Adrenal gland (tissue), 9 donors: ENCODE measurements at regions not wholly inside any gene's neighbourhood (a gene's known extent, or its start where the extent isn't known, plus 50 kb on each side); places are given as distances from the start of the nearest gene placed in this dataset.
"Not testable (repeated sequence)": the region's sequence is repeated elsewhere in the genome, so short reads cannot be mapped to it uniquely, and the experiment has no call there.

Experiments
- DNase-seq, 7 donors: peaks; one replicate each; pipeline ENCODE4 v3.0.0-alpha.2; 2019 to 2020
- H3K27ac ChIP-seq, 5 donors: fragments of 200-600 bp; sonication (generic) in 4 of 5; 1 replicate in 3 of 5; 2 replicates in 2 of 5; pipeline versions ENCODE4 v1.5.1 to v1.8.0; 2016 to 2020; ENCODE audit warnings: mild to moderate bottlenecking in 1 of 5
- H3K27me3 ChIP-seq: fragments of 200-600 bp; 2 replicates; pipeline ENCODE4 v1.8.0; 2021
- H3K36me3 ChIP-seq, 2 donors: fragments of 200-600 bp; replicated peaks in 1 of 2; 1 replicate in 1 of 2; 2 replicates in 1 of 2; pipeline versions ENCODE4 v1.5.1 to v1.8.0; 2018 to 2022
- H3K4me1 ChIP-seq, 2 donors: fragments of 200-600 bp; replicated peaks in 1 of 2; 1 replicate in 1 of 2; 2 replicates in 1 of 2; pipeline versions ENCODE4 v1.5.1 to v1.8.0; 2018 to 2021
- H3K4me3 ChIP-seq, 4 donors: fragments of 200-600 bp; sonication (generic) in 3 of 4; one replicate each; pipeline ENCODE4 v1.5.1; 2016 to 2018
- H3K9me3 ChIP-seq, 3 donors: fragments of 200-600 bp; sonication (generic) in 1 of 3; replicated peaks in 1 of 3; 1 replicate in 2 of 3; 2 replicates in 1 of 3; pipeline versions ENCODE4 v1.5.1 to v1.8.0; 2016 to 2021
- POLR2A ChIP-seq, 2 donors: fragments of 450-650 bp; IDR thresholded peaks; one replicate each; pipeline ENCODE4 v1.6.1; 2017; ENCODE audit warnings: antibody characterized with exemption in 2 of 2, mild to moderate bottlenecking in 2 of 2, moderate library complexity in 1 of 2
- WGBS, 4 donors: extraction: QIAGEN DNeasy Blood & Tissue Kit in 2 of 4; methylation state at CpG; one replicate each; pipeline versions ENCODE4 v1.1.5 to v1.1.7; 2013 to 2017; 5-methylcytosine and 5-hydroxymethylcytosine counted together
- intact Hi-C, 2 donors: fragments of 100-400 bp; cut with DNase I; formaldehyde crosslinking; loops; one replicate each; pipeline versions ENCODE4 v1.14.1 to v1.15.0; 2022 to 2023
- TF ChIP-seq, protein P1 (sequence below), 6 experiments: fragments of 450-650 bp in 4 of 6; fragments of 200-600 bp in 2 of 6; sonication (generic) in 1 of 6; IDR thresholded peaks; 1 replicate in 5 of 6; 2 replicates in 1 of 6; pipeline versions ENCODE4 v1.5.1 to v1.8.0; 2016 to 2021; ENCODE audit warnings: antibody characterized with exemption in 6 of 6, mild to moderate bottlenecking in 2 of 6, moderate library complexity in 1 of 6
- donor health status: healthy with polysubstance abuse.
- donor health status: Bipolar disorder and iron deficiency.
- donor health status: DM: yes; HTN: yes; CAD: no.
- donor health status: DM: no; HTN: no; CAD: no.
- donor health status: DM: no; HTN: no; CAD: no.

DNA sequence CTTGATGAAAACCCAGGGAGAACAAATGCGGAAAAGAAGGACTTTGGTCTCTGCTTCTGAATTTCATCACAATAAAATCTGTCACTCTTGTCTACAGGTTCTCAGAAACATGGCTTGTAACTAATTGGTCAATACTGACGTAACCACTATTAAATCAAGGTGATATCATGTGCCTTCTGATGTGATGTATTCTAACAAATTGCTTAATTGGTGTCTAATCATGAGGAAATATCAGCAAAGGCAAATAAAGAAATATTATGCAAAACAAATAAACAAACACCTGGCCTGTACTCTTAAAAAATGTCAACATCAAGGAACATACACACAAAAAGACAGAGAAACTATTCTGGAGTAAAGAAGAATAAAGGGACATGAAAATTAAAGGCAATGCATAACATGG is 1165.0 kb downstream of the NXPH1 start:
- H3K4me3 ChIP-seq, result no peak overlapping the region
- no peaks in the 10 kb centered on the region for H3K27me3 ChIP-seq
- intact Hi-C loops, result no loop called here
- H3K36me3 ChIP-seq, result no peaks in the 10 kb centered on the region
- no peaks in the 10 kb centered on the region for H3K4me1 ChIP-seq
- DNase-seq, result no peak
- no peak for TF ChIP-seq POLR2A (IDR thresholded peaks at IDR 0.05)
- TF ChIP-seq, protein P1, sequence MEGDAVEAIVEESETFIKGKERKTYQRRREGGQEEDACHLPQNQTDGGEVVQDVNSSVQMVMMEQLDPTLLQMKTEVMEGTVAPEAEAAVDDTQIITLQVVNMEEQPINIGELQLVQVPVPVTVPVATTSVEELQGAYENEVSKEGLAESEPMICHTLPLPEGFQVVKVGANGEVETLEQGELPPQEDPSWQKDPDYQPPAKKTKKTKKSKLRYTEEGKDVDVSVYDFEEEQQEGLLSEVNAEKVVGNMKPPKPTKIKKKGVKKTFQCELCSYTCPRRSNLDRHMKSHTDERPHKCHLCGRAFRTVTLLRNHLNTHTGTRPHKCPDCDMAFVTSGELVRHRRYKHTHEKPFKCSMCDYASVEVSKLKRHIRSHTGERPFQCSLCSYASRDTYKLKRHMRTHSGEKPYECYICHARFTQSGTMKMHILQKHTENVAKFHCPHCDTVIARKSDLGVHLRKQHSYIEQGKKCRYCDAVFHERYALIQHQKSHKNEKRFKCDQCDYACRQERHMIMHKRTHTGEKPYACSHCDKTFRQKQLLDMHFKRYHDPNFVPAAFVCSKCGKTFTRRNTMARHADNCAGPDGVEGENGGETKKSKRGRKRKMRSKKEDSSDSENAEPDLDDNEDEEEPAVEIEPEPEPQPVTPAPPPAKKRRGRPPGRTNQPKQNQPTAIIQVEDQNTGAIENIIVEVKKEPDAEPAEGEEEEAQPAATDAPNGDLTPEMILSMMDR (IDR thresholded peaks at IDR 0.05), result no peak
- WGBS, 4 donors, result 73 to 79% (median 75%) methylated on average over 2 of the region's 2 CpGs
- no peaks in the 10 kb centered on the region for H3K9me3 ChIP-seq
- no peak overlapping the region for H3K27ac ChIP-seq

- no peak for DNase-seq
- Histone ChIP-seq H3K36me3 (no peaks in the 10 kb centered on the region), H3K4me3 (no peak overlapping the region), H3K27me3 (no peaks in the 10 kb centered on the region), H3K9me3 (no peaks in the 10 kb centered on the region), H3K27ac (no peak overlapping the region), H3K4me1 (no peaks in the 10 kb centered on the region)
- intact Hi-C loops, result no loop called here
- TF ChIP-seq, protein P1 (IDR thresholded peaks at IDR 0.05), result no peak
- TF ChIP-seq POLR2A (IDR thresholded peaks at IDR 0.05), result no peak
- WGBS, 4 donors, result 86 to 93% (median 90%) methylated on average over 2 of the region's 2 CpGs
These were observed 1167.6 kb downstream of the NXPH1 start for GRCh38 chr7:9600974-9601373.

GRCh38 chr7:9603291-9603690 is 1169.9 kb downstream of the NXPH1 start:
- Histone ChIP-seq H3K9me3 (no peaks in the 10 kb centered on the region), H3K4me3 (no peak overlapping the region), H3K27me3 (no peaks in the 10 kb centered on the region), H3K27ac (no peak overlapping the region), H3K36me3 (no peaks in the 10 kb centered on the region), H3K4me1 (no peaks in the 10 kb centered on the region)
- intact Hi-C loops, result no loop called here
- no peak for DNase-seq
- TF ChIP-seq, protein P1 (IDR thresholded peaks at IDR 0.05), result no peak
- TF ChIP-seq POLR2A (IDR thresholded peaks at IDR 0.05), result no peak

DNA sequence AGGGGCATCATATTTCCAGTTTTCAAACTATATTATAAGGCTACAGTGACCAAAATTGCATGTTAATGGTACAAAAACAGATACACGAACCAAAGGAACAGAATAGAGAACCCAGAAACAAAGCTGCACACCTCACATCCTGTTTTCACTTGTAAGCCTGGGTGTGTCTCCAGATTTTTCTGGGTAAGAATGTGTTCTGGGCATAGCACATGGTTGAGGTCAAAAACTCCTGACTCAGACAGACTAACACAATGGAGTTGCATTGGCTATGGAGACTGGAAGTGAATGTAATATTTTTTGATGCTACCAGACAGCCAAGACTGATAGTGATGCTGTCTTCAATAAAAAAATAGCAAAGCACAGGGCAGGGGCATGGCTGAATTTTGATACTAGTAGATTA is 1175.2 kb downstream of the NXPH1 start:
- Histone ChIP-seq H3K4me3 (no peak overlapping the region), H3K4me1 (no peaks in the 10 kb centered on the region), H3K27me3 (no peaks in the 10 kb centered on the region), H3K27ac (no peak overlapping the region), H3K36me3 (no peaks in the 10 kb centered on the region), H3K9me3 (no peaks in the 10 kb centered on the region)
- 60 to 79% (median 74%) methylated on average over 1 of the region's 1 CpG for WGBS, 4 donors
- TF ChIP-seq, protein P1 (IDR thresholded peaks at IDR 0.05), result no peak
- no peak for TF ChIP-seq POLR2A (IDR thresholded peaks at IDR 0.05)
- intact Hi-C loops, result no loop called here
- no peak for DNase-seq

- H3K4me3 ChIP-seq, H3K9me3 ChIP-seq, DNase-seq, H3K36me3 ChIP-seq, H3K27ac ChIP-seq, H3K27me3 ChIP-seq, H3K4me1 ChIP-seq, intact Hi-C loops: not testable (repeated sequence)
- 76 to 89% (median 88%) methylated on average over 6 of the region's 6 CpGs for whole genome bisulfite sequencing, 4 donors
These were observed 1187.5 kb downstream of the NXPH1 start for GRCh38 chr7:9620899-9621298.

DNA sequence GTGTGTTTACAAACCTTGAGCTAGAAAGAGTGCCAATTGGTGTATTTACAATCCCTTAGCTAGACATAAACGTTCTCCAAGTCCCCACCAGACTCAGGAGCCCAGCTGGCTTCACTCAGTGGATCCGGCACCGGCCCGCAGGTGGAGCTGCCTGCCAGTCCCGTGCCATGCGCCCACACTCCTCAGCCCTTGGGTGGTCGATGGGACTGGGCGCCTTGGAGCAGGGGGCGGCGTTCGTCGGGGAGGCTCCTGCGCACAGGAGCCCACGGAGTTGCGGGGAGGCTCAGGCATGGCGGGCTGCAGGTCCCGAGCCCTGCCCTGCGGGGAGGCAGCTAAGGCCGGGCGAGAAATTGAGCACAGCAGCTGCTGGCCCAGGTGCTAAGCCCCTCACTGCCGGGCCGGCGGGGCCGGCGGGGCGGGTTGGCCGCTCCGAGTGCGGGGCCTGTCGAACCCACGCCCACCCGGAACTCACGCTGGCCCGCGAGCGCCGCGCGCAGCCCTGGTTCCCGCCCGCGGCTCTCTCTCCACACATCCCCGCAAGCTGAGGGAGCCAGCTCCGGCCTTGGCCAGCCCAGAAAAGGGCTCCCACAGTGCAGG is 1188.0 kb downstream of the NXPH1 start:
- intact Hi-C loops, H3K9me3 ChIP-seq, H3K36me3 ChIP-seq, H3K4me1 ChIP-seq, DNase-seq, H3K27ac ChIP-seq, H3K27me3 ChIP-seq, H3K4me3 ChIP-seq: not testable (repeated sequence)
- WGBS, 4 donors, result 95 to 96% (median 95%) methylated on average over 14 to 44 of the region's 44 CpGs; no CpG with 5 or more reads in 1 of the 4 donors
